Brain pericyte (primary cell): ENCODE measurements at regions not wholly inside any gene's neighbourhood (a gene's known extent, or its start where the extent isn't known, plus 50 kb on each side); places are given as distances from the start of the nearest gene placed in this dataset.
"Not testable (repeated sequence)": the region's sequence is repeated elsewhere in the genome, so short reads cannot be mapped to it uniquely, and the experiment has no call there.

ENCODE experiments used
- DNase-seq: peaks from one replicate; pipeline ENCODE4 v3.0.0-alpha.2; 2012; ENCODE audit warnings: low read depth, low spot score

DNA sequence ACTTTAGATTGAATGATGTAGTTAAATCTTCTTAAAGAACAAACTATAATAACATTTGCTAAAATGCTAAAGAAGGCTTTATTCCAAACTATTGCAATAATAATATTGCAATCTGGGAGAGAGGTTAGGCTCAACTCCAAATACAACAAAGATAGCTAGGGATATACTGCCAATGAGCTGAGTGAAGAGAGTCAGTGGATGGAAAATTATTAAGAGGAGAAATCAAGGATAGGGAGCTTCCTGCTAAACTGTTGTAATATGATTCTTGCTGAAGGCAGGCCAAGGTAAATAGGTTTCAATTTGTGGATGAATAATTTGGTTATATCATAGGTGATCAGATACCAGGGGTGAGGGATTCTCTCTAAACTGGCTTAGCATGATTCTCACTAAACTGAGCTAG, 1651.5 kb downstream of the EFNA5 start:
- peak; percentile 52 for DNase-seq

DNA sequence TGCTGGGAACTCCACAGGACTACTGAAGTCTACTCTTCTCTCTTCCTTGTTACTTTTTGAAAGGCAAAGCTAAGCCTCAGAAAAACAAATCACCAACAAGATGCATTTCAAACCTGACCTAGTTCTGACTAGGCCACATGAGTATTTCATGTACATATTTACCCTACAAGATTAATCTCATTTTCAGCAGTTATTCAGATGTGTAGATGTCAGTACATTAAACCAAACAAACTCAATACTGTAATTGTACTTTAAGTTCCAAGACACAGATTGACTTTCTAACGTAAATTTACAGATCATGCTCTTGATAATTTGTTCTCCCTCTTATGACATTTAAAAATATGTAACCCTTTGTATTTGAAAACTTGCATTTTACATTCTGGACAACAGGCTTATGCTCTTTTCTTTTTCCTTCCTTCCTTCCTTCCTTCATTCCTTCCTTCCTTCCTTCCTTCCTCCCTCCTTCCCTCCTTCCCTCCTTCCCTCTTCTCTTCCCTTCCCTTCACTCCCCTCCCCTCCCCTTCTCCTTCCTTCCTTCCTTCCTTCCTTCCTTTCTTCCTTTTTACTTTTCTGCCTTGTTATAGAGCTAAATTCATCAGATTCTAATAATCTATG, 1653.4 kb downstream of the EFNA5 start:
- DNase-seq, result peak; percentile 4

DNA sequence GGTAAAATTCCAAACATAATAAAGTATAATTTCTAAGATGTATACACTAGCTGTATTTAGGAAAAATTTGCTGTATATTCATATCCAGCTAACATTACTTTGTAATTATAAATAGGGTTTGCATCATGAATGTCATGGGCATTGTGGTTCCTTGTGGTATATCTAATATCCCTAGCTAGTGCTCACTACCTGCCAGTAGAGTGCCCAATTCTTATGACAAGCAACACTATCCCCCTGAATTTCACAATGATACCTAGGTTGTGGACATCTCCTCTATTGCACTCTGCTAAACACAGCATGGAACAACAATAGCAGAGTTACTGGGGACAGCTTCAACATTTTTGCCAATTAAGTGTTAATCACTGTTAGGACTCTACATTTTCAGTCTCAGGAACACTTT, 1656.5 kb downstream of the EFNA5 start:
- no peak for DNase-seq

DNA sequence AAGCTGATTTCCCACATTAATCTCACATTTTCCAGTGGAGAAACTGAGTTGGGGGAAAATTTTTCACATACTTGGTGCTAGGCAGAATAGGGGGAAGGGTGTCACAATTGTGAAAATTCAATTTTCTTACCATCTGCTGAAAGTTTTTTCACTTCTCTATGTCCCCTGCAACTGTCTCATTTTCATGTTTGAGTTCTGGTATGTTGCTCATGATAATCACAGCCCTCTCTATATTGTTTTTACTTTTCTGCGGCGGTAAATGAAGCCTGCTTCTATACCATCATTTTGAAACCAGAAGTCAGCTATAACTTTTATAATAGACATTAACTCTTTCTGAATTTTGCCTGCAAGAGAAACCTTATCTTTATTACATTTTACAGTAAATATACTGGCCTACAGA, 1664.5 kb downstream of the EFNA5 start:
- no peak for DNase-seq

DNA sequence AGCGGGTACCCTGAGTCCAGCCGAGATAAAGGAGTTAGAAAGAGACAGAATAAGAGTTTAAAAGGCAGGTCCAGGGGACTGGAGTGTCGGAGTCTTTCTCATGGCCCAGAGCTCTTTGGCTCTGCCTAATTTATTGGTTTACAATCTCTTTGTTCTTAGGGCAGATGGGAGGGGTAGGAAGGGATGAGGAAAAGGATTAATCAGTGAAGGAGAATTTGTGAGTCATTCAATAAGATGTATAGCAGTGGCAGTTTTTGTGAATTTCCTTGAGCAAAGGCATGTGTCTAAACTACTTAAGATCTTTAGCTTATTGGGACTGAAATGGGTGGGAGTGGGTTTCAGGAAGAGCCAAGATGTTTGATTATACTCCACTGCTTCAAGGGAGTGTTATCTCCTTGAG, 1671.7 kb downstream of the EFNA5 start:
- not testable (repeated sequence) for DNase-seq

DNA sequence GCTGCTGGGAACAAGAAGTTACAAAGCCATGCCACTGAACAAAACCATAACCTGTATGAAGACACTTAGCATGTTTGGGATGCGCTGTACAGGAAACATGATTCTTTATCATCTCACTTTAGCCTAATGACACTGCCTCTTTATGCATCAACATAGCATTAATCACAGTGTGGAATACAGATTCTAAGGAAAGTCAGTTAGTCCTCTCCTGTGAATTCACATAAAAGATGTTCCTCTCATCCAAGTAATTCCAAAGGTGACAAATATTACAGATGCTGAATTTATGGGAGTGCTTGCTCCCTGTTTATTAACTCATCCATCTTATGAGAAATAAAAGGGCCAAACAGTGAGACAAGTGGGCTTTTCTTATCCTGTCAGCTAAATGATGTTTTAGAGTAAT, 1677.7 kb downstream of the EFNA5 start:
- no peak for DNase-seq

DNA sequence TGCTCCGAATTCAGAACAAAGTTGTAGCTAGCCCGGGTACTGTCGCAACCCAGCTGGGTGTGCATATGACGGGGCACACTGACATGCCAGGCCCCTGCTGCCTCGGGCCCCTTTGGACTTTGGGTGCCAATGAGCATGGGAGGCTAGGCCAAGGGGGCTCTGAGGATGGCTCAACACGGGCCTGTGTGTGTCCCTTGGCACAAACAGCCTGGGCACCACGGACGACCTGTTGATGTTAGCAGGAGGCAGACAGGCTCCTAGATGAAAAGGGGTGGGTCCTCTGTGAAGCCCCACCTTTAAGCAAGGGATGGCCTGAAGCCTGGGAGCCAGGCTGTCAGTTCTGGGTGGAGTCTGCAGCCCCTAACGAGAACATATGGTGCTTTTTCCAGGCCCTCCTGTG, 1688.2 kb downstream of the EFNA5 start:
- no peak for DNase-seq

DNA sequence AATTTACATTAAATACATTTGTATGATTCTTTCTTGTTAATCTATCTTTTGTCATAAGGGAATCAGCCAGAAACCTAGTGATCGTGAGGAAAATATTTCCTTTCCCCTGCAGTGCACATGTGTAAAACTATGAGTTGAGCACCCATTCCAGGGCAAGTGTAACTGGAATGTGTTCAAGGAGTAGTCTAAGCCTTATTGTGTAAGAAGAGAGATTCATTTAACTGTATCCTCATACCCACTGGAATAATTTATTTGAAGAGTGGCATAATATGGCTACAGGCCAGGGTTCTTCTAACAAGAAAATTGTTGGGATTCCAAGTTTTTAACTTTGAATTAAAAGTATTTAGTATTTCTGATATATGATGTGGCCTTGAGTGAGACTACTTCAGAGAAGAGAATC, 1692.7 kb downstream of the EFNA5 start:
- DNase-seq, result no peak

DNA sequence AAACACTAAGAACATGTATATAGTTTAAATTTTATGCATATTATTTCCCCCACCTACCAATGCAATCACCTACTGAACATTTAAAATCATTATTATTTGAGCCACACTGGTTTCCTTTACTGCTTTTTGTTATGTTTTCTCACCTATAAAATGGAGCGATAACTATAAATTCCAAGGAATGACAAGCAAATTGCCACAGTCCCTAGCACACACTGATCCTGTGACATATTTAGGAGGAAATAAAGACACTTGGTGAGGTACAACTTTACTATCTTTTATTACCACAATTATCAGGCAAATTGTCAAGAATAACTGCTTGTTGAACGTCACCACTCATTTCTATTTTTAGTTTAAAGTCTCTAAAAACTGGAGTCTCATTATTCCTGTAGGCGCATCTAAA, 1693.6 kb downstream of the EFNA5 start:
- no peak for DNase-seq

DNA sequence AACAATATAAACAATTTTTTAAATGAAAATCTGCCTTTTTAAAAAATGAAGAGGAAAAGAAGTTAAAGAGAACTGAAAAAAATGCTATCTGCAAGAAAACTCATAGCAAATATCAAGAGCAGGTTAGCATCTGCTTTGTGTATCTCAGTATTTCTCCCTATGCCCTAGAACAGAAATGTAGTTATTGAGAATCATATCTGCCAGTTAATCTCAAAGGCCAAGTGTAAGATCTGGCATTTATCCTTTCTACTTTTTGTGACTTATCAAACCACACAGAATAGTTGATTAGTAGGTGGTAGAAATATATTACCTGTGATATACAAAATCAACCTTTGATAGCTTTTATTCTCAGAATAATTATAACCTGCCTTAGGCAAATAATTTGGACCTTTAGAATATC, 1699.8 kb downstream of the EFNA5 start:
- DNase-seq, result no peak

DNA sequence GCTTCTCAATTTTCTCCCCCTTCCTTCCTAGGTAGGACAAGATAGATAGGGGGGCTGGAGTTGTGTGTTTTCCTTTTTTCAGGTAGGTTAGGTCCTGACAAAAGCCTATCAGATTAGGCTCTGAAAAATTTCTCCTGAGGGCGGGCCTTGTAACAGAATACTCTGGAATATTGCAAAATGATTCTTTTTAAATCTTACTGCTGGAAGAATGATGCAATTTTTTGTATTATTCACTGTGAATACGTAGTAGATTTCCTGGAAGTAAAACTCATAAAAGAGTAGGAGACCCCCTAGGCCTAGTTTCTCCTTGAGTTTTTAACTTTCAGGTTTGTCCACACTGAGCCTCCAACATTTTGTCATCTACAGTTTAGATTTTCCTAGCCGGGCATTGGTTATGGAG, 1701.8 kb downstream of the EFNA5 start:
- DNase-seq, result no peak

DNA sequence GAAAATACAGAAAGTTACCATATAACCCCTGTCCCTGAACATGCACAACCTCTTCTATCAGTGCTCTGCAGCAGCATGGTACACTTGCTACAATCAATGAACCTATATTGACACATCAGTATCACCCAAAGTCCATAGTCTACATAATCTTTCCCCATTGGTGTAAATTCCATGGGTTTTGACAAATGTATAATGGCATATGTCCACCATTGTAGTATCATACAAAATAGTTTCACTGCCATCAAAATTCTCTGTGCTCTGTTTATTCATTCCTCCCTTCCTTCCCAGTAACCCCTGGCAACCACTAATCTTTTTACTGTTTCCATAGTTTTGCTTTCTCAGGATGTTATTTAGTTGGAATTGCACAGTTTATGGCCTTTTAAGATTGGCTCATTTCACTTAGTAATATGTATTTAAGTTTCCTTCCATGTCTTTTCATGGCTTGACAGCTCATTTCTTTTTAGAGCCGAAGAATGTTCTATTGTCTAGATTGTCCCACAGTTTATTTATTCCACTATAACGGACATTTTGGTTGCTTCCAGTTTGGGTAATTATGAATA, 1707.0 kb downstream of the EFNA5 start:
- DNase-seq, result no peak

DNA sequence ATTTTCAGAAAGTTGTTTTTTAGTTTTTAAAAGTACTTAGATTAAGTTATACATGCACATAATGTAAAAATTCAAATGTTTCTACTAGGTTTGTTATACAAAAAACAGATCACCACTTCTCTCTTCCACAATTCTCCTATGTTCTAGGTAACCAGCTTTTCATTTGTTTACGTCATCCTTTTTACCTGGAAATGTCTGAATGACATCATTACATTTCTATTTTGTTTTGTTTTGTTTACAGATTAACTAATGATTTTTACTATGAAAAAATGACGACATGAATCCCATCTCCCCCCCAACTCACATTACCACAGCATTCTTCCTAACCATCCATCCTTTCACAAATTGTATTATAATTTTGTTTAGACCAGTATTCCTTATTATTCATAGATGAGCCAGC, 1709.2 kb downstream of the EFNA5 start:
- DNase-seq, result no peak

DNA sequence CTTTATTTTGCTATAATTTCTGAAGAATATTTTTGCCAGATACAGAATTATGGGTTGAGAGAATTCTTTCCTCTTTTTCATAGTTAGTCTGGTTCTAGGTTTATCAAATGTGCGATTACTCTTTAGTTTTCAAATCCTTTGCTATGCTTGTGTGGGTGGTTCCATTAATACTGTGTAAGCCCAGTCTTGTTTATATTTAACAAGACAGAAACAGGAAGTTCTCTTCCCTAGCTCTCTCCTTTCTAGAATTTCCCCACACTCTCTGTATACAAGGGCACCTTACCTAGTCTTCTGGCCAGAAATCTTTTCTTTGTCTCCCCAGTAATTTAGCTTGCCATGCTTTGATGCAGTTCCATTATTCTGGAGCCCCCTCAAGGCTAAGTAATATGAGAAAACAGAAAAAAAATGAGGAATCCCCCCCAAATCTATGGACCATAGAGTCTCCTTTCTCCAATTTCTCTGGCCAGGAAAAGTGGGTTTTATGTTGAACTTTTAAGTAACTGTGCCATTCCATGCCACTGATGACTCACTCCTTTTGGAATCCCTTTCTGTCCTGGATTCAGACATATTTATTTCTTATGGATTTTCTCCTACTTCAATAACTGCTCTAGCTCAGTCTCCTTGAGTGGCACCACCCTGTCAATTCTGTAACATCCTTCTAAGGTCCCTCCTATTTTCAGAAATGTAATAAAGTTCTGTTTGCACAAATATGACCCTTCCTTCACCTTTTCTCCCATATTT, 1714.1 kb downstream of the EFNA5 start:
- DNase-seq, result peak; percentile 49

DNA sequence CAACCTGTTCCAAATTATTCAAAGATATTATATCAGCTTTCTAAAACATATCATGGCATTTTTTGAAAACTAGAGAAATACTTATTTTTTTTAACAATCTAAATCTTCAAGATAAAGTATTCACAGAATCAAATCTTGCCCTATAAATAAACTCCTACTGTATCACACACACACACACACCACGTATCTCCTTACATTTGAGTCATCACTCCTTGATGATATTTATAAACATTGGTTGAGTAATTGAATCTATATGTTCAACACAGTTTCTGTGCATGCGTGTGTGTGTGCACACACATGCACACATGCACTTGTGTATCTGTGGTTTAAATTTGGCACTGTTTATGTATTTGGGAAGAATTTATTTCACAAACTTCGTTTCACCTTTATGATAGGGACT, 1716.4 kb downstream of the EFNA5 start:
- no peak for DNase-seq

DNA sequence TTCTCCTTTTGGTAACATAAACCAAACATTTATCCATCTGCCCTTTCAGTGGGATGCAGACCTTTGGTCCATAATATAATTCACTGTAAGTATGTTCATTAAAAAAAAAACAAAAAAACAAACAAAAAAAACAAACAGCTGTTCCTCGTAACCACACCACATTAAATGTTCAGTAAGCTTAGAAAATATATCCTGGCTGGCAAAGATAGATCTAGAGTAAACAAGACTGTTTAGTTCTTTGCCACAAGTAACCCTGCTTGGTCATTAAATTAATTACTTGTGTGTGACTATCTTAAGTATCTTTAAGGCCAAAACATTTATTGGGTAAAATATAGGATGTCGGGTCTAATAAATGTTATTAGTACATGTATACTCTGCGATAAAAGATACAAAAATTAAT, 1717.1 kb downstream of the EFNA5 start:
- no peak for DNase-seq

DNA sequence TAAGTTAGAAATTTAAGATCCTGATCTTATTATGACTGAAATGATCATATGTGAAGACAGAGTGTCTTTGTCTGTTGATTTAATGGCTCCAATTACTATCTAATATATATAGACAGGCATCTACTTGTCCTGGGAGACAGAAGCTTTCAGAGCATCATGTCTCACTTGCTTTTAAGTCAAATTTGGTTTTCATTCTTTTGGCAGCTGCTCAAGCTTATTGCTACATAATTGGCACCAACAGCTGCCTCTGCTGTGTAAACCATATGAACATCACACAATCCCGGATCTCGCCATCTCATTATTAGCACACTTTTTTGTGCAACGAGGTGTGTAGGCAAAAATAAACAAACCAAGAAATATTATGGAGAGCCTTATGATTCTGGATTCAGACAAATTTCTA, 1717.9 kb downstream of the EFNA5 start:
- no peak for DNase-seq

DNA sequence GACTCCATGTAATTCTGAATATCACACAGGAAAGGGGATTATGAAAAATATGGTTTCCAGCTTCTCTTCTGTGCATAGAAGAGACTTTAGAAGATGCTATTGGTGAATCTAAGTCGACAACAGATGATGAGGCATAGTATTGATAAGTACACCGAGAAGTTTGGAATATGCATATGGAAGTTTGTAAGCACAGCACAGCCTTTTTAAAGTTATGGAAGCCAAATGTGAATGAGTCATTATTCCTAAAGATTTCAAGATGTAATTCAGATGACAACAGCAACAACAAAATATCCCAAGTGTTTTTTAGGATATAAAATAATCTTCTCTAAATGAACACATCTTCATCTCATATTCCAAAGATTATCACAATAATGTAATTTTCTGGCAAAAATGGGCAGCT, 1723.3 kb downstream of the EFNA5 start:
- no peak for DNase-seq

DNA sequence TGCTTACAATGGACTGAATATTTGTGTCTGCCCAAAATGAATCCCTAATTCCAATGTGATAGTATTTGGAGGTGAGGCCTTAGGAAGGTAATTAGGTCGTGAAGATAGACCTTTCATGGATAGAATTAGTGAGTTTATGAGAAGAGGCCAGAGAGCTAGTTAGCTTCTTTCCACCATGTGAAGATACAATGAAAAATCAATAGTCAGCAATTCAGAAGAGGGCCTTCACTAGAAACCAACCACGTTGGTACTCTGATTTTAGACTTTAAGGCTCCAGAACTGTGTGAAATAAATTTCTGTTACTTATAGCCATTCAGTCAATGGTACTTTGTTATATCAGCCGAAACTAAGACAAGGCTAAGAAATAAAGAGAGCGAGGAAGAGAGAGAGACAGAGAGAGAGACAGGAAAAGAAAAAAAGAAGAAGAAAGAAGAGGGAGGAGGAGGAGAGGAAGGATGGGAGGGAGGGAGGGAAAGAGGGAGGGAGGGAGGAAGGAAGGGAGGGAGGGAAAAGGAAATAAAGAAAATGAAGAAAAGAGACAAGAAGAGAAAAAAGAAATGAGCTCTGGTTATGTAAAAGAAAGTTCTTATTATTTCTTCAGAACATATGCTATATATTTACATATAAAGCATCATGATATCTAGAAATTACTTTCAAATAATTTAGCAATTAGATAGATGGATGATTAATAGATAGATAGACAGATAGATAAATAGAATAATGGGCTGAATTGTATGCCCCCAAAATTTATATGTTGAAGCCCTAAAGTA, 1725.3 kb downstream of the EFNA5 start:
- DNase-seq, result no peak

DNA sequence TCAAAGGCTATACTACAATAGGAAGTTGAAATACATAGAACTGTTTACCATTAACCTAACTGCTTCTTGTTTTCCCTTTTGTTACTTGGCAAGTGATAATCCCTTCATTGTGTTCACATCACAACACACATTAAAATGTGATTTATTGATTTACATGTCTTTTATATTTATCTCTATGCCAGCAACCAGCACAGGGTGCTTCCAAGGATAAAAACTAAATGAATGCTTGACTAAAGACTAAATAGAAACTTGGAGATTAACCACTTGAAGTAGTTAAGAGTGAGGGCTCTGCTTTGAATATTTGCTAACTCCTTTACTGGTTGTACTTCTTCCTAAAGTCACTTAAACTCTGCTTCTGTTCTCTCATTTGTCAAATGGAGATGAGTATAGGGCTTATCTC, 1730.6 kb downstream of the EFNA5 start:
- DNase-seq, result no peak

DNA sequence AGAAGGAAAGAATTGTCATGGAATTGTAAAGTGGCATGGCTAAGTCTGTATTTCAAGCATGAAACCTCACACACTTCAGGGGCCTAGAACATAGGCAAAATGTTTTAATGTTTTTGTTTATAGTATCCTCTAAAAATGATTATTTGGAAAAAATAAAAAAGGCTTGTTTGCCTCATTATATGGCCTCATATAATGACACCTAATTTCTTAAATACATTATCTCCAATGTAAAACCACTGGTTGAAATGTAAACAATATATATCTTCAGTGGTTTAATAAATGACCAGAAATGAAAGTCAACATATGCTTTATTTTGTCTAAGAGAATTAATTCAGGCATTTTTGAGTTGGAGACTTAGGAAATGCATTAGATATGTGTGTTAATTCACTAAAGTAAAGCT, 1736.6 kb downstream of the EFNA5 start:
- no peak for DNase-seq

DNA sequence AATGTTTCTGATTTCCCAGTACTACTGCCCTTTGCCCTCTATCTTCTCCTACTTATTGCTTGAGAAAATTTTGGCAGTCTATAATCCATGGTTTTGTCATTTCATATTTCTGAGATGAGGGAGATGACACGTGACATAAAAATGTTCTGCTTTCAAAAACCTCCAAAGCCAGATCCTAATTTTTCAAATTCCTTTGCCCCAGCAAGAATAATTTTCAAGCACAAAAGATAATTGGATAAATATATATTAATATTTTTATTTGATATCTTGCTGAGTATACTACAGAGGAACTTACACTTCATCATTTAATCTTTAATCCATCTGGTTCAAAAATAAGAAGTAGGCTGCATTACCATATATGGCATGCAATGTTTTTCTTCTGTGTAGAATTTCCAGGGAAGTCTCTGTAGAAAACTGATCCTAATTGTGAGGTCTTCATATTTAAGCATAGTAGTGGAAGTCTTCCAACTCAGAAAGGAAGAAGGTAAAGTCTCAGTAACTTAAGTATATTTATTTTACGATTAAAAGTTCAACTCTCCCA, 1738.8 kb downstream of the EFNA5 start:
- no peak for DNase-seq
